ENCODE measurements at regions not wholly inside any gene's neighbourhood (a gene's known extent, or its start where the extent isn't known, plus 50 kb on each side); places are given as distances from the start of the nearest gene placed in this dataset.

GRCh38 chr9:118360036-118360435 is 655.8 kb downstream of the TLR4 start:
- no peak for TF ChIP-seq CREB1 (CRISPR knock-in tag; IDR thresholded peaks at IDR 0.05; ENCODE audit: low read depth)
- TF ChIP-seq CTCF (conservative IDR thresholded peaks at IDR 0.05; ENCODE audit: low read depth in 2 of 2): no peak
- TF ChIP-seq REST (IDR thresholded peaks at IDR 0.05; ENCODE audit: unreplicated experiment): no peak
- no peak for TF ChIP-seq STAT1 (IDR thresholded peaks at IDR 0.05; ENCODE audit: unreplicated experiment)
- TF ChIP-seq EZH2 (IDR thresholded peaks at IDR 0.05; ENCODE audit: low read depth, unreplicated experiment): no peak
- TF ChIP-seq ETS1 (IDR thresholded peaks at IDR 0.05): no peak

Data from GM23338 (cell line).